GM12875 (cell line): ENCODE measurements at regions not wholly inside any gene's neighbourhood (a gene's known extent, or its start where the extent isn't known, plus 50 kb on each side); places are given as distances from the start of the nearest gene placed in this dataset.

Experiments
- H3K4me3 ChIP-seq: one replicate; pipeline ENCODE4 v1.5.1; 2011; ENCODE audit warnings: low read depth, low read length, control low read depth
- CTCF ChIP-seq: IDR thresholded peaks from 2 replicates; pipeline ENCODE4 v1.5.1; 2011; ENCODE audit warnings: low read depth, mild to moderate bottlenecking, control low read depth, inconsistent platforms, low read length, moderate library complexity, borderline replicate concordance; ENCODE audit not compliant: insufficient read depth

- H3K4me3 ChIP-seq, result no peak overlapping the region
- no peak for TF ChIP-seq CTCF
Observed at GRCh38 chr7:25845464-25845863, 306.5 kb upstream of the NFE2L3 start.

- no peak overlapping the region for H3K4me3 ChIP-seq
- TF ChIP-seq CTCF, result no peak
Observed at GRCh38 chr7:25846722-25847121, 305.3 kb upstream of the NFE2L3 start.

- no peak overlapping the region for H3K4me3 ChIP-seq
- no peak for TF ChIP-seq CTCF
Observed at GRCh38 chr7:25847336-25848070, 304.5 kb upstream of the NFE2L3 start.

GRCh38 chr7:25849500-25850184 lies 302.4 kb upstream of the NFE2L3 start:
- no peak overlapping the region for H3K4me3 ChIP-seq
- TF ChIP-seq CTCF, result no peak

- H3K4me3 ChIP-seq, result no peak overlapping the region
- no peak for TF ChIP-seq CTCF
Observed at GRCh38 chr7:25850216-25850615, 301.8 kb upstream of the NFE2L3 start.

GRCh38 chr7:25850735-25851134 lies 301.3 kb upstream of the NFE2L3 start:
- TF ChIP-seq CTCF, result no peak
- H3K4me3 ChIP-seq, result no peak overlapping the region
